PC-9 (cell line): ENCODE measurements at regions not wholly inside any gene's neighbourhood (a gene's known extent, or its start where the extent isn't known, plus 50 kb on each side); places are given as distances from the start of the nearest gene placed in this dataset.

Source experiments
- BruUV-seq: library from RNA; stranded (reverse); fragments of 400-500 nt; replicated peaks from 2 replicates; lab custom pipeline; 2021; lab: Mats Ljungman, UMichigan
- CTCF ChIA-PET: fragments of 300-600 bp; sonication (Branson Sonifier 250); formaldehyde crosslinking; loops from one replicate; lab custom pipeline; 2022; ENCODE audit warnings: antibody characterized with exemption; lab: Charles Lee
- POLR2A ChIA-PET: fragments of 300-600 bp; sonication (Branson Sonifier 250); formaldehyde crosslinking; loops from one replicate; lab custom pipeline; 2022; ENCODE audit warnings: antibody characterized with exemption; ENCODE audit not compliant: unreplicated experiment; lab: Charles Lee
- DNase-seq, 2 experiments: peaks; one replicate each; pipeline versions ENCODE4 v3.0.0 to v3.0.0-alpha.2; 2015 to 2022; ENCODE audit warnings: mixed read lengths in 1 of 2
- H2AFZ ChIP-seq: fragments of 200-600 bp; sonication (generic); 2 replicates; pipeline ENCODE4 v1.8.1; 2017; ENCODE audit warnings: antibody characterized with exemption
- H3F3A ChIP-seq: fragments of 200-600 bp; sonication (generic); 2 replicates; pipeline ENCODE4 v1.8.1; 2017; ENCODE audit warnings: antibody characterized with exemption, mild to moderate bottlenecking, low read depth; ENCODE audit not compliant: insufficient read depth
- H3K27ac ChIP-seq: fragments of 200-600 bp; sonication (generic); 2 replicates; pipeline ENCODE4 v1.6.1; 2016; ENCODE audit warnings: mixed run types
- H3K27me3 ChIP-seq: fragments of 200-600 bp; sonication (generic); 2 replicates; pipeline ENCODE4 v1.6.1; 2016; ENCODE audit warnings: low read depth, mixed run types; ENCODE audit not compliant: insufficient read depth
- H3K36me3 ChIP-seq: fragments of 200-600 bp; sonication (generic); 2 replicates; pipeline ENCODE4 v1.6.1; 2016; ENCODE audit warnings: low read depth, mixed run types
- H3K4me1 ChIP-seq: fragments of 200-600 bp; sonication (generic); replicated peaks from 2 replicates; pipeline ENCODE4 v1.6.1; 2016; ENCODE audit warnings: mixed run types; ENCODE audit not compliant: insufficient read depth
- H3K4me2 ChIP-seq: fragments of 200-600 bp; sonication (generic); 2 replicates; pipeline ENCODE4 v1.6.1; 2017; ENCODE audit warnings: mixed run types
- H3K4me3 ChIP-seq: fragments of 200-600 bp; sonication (generic); 2 replicates; pipeline ENCODE4 v1.6.1; 2016; ENCODE audit warnings: mixed run types
- H3K79me2 ChIP-seq: fragments of 200-600 bp; sonication (generic); 2 replicates; pipeline ENCODE4 v1.6.1; 2017; ENCODE audit warnings: low read depth, mixed run types
- H3K9me2 ChIP-seq: fragments of 200-600 bp; sonication (generic); 2 replicates; pipeline ENCODE4 v1.8.1; 2017; ENCODE audit warnings: mild to moderate bottlenecking; ENCODE audit not compliant: insufficient read depth
- H3K9me3 ChIP-seq: fragments of 200-600 bp; sonication (generic); 2 replicates; pipeline ENCODE4 v1.8.1; 2016; ENCODE audit warnings: low read depth; ENCODE audit not compliant: insufficient read depth
- H4K20me1 ChIP-seq: fragments of 200-600 bp; sonication (generic); 2 replicates; pipeline ENCODE4 v1.8.1; 2017; ENCODE audit not compliant: insufficient read depth
- CTCF ChIP-seq: fragments of 200-600 bp; sonication (generic); conservative IDR thresholded peaks from 2 replicates; pipeline ENCODE4 v1.6.1; 2017; ENCODE audit warnings: mixed run types, antibody characterized with exemption, mild to moderate bottlenecking, moderate library complexity
- EZH2 ChIP-seq: fragments of 200-600 bp; sonication (generic); IDR thresholded peaks from 2 replicates; pipeline ENCODE4 v1.8.0; 2017; ENCODE audit warnings: antibody characterized with exemption, low read depth
- intact Hi-C: fragments of 100-400 bp; cut with micrococcal nuclease; formaldehyde crosslinking; loops from one replicate; pipeline ENCODE4 v1.10.0; 2022; ENCODE audit not compliant: unreplicated experiment

GRCh38 chr21:25490742-25491141 lies 116.5 kb downstream of the MRPL39 start:
- H3K27ac ChIP-seq: no peak overlapping the region
- CTCF ChIA-PET: no interaction called here
- H3K9me2 ChIP-seq: no peaks in the 10 kb centered on the region
- H3K4me2 ChIP-seq: no peak overlapping the region
- intact Hi-C loops: no loop called here
- POLR2A ChIA-PET: no interaction called here
- no peaks in the 10 kb centered on the region for H3K4me1 ChIP-seq
- TF ChIP-seq EZH2: no peak
- TF ChIP-seq CTCF: no peak
- H3K4me3 ChIP-seq: no peak overlapping the region
- no peak for DNase-seq
- H4K20me1 ChIP-seq: no peaks in the 10 kb centered on the region
- H3K36me3 ChIP-seq: no peaks in the 10 kb centered on the region
- no peaks in the 10 kb centered on the region for H3K9me3 ChIP-seq
- H3F3A ChIP-seq: no peaks in the 10 kb centered on the region
- BruUV-seq: no TSS peak
- no peak overlapping the region for H2AFZ ChIP-seq
- H3K27me3 ChIP-seq: no peaks in the 10 kb centered on the region
- H3K79me2 ChIP-seq: no peaks in the 10 kb centered on the region

- CTCF ChIA-PET: no interaction called here
- TF ChIP-seq CTCF (no peak), EZH2 (no peak)
Measured at GRCh38 chr21:25489673-25490072, 117.6 kb downstream of the MRPL39 start.

GRCh38 chr21:25487046-25487594 lies 120.2 kb downstream of the MRPL39 start:
- ChIA-PET POLR2A (no interaction called here), CTCF (no interaction called here)
- no peaks in the 10 kb centered on the region for H3K4me1 ChIP-seq
- intact Hi-C loops: no loop called here
- H3K9me3 ChIP-seq: no peaks in the 10 kb centered on the region
- no peaks in the 10 kb centered on the region for H3K27me3 ChIP-seq
- BruUV-seq: no TSS peak
- no peak for DNase-seq
- no peak overlapping the region for H3K27ac ChIP-seq
- no peaks in the 10 kb centered on the region for H3K36me3 ChIP-seq
- no peaks in the 10 kb centered on the region for H3K79me2 ChIP-seq
- H3K4me2 ChIP-seq: no peak overlapping the region
- no peak overlapping the region for H3K4me3 ChIP-seq
- no peaks in the 10 kb centered on the region for H3K9me2 ChIP-seq
- no peaks in the 10 kb centered on the region for H3F3A ChIP-seq
- TF ChIP-seq CTCF: no peak
- no peak for TF ChIP-seq EZH2
- H2AFZ ChIP-seq: no peak overlapping the region
- no peaks in the 10 kb centered on the region for H4K20me1 ChIP-seq

More at GRCh38 chr21:25489673-25490072, 117.6 kb downstream of the MRPL39 start:
- no peaks in the 10 kb centered on the region for H3K27me3 ChIP-seq
- H3K4me3 ChIP-seq: no peak overlapping the region
- POLR2A ChIA-PET: no interaction called here
- H4K20me1 ChIP-seq: no peaks in the 10 kb centered on the region
- H3K36me3 ChIP-seq: no peaks in the 10 kb centered on the region
- no peaks in the 10 kb centered on the region for H3K9me3 ChIP-seq
- BruUV-seq: no TSS peak
- H3K27ac ChIP-seq: no peak overlapping the region
- H3K4me1 ChIP-seq: no peaks in the 10 kb centered on the region
- no peak for DNase-seq
- no peak overlapping the region for H3K4me2 ChIP-seq
- H2AFZ ChIP-seq: no peak overlapping the region
- H3F3A ChIP-seq: no peaks in the 10 kb centered on the region
- H3K79me2 ChIP-seq: no peaks in the 10 kb centered on the region
- H3K9me2 ChIP-seq: no peaks in the 10 kb centered on the region
- intact Hi-C loops: no loop called here
